Neural progenitor cell (in vitro differentiated cells): ENCODE measurements at regions not wholly inside any gene's neighbourhood (a gene's known extent, or its start where the extent isn't known, plus 50 kb on each side); places are given as distances from the start of the nearest gene placed in this dataset.

Experiments used
- DNase-seq: peaks from one replicate; pipeline ENCODE4 v3.0.0-alpha.2; 2016; ENCODE audit warnings: low spot score
- H2AFZ ChIP-seq: fragments of 200-600 bp; sonication (generic); replicated peaks from 2 replicates; pipeline ENCODE4 v1.6.1; 2016; ENCODE audit warnings: antibody characterized with exemption
- H3F3A ChIP-seq: fragments of 200-600 bp; sonication (generic); 2 replicates; pipeline ENCODE4 v1.6.1; 2016; ENCODE audit warnings: antibody characterized with exemption, low read depth
- H3K27ac ChIP-seq: fragments of 200-600 bp; sonication (generic); 2 replicates; pipeline ENCODE4 v1.5.1; 2016; ENCODE audit warnings: mild to moderate bottlenecking
- H3K27me3 ChIP-seq: fragments of 200-600 bp; sonication (generic); 2 replicates; pipeline ENCODE4 v1.6.1; 2016; ENCODE audit warnings: mild to moderate bottlenecking, moderate library complexity
- H3K36me3 ChIP-seq: fragments of 200-600 bp; sonication (generic); 2 replicates; pipeline ENCODE4 v1.5.1; 2016
- H3K4me1 ChIP-seq: fragments of 200-600 bp; sonication (generic); 2 replicates; pipeline ENCODE4 v1.6.1; 2016; ENCODE audit warnings: mixed run types
- H3K4me2 ChIP-seq: fragments of 200-600 bp; sonication (generic); 2 replicates; pipeline ENCODE4 v1.6.1; 2016
- H3K4me3 ChIP-seq: fragments of 200-600 bp; sonication (generic); 2 replicates; pipeline ENCODE4 v1.5.1; 2016
- H3K79me2 ChIP-seq: fragments of 200-600 bp; sonication (generic); 2 replicates; pipeline ENCODE4 v1.6.1; 2016; ENCODE audit warnings: low read depth
- H3K9ac ChIP-seq: fragments of 200-600 bp; sonication (generic); 2 replicates; pipeline ENCODE4 v1.6.1; 2016
- H3K9me3 ChIP-seq: fragments of 200-600 bp; sonication (generic); 2 replicates; pipeline ENCODE4 v1.5.1; 2016; ENCODE audit warnings: low read depth
- H4K20me1 ChIP-seq: fragments of 200-600 bp; sonication (generic); 2 replicates; pipeline ENCODE4 v1.6.1; 2016; ENCODE audit warnings: low read depth
- H3K27ac Mint-ChIP-seq: 3 replicates; pipeline ENCODE4 v1.8.0; 2021; ENCODE audit warnings: mixed read lengths
- H3K27me3 Mint-ChIP-seq: 2 replicates; pipeline ENCODE4 v1.8.0; 2022; ENCODE audit warnings: low read depth, mild to moderate bottlenecking, inconsistent platforms, moderate library complexity, mixed read lengths; ENCODE audit not compliant: insufficient read depth
- H3K36me3 Mint-ChIP-seq: 3 replicates; pipeline ENCODE4 v1.8.0; 2021; ENCODE audit warnings: mixed read lengths
- H3K4me1 Mint-ChIP-seq: 3 replicates; pipeline ENCODE4 v1.8.0; 2021; ENCODE audit warnings: mixed read lengths
- H3K4me3 Mint-ChIP-seq: 3 replicates; pipeline ENCODE4 v1.8.0; 2021; ENCODE audit warnings: mild to moderate bottlenecking, moderate library complexity, mixed read lengths
- H3K9me3 Mint-ChIP-seq: 3 replicates; pipeline ENCODE4 v1.8.0; 2020; ENCODE audit warnings: mixed read lengths
- EZH2 ChIP-seq: fragments of 200-600 bp; sonication (generic); IDR thresholded peaks from 2 replicates; pipeline ENCODE4 v1.6.1; 2017; ENCODE audit warnings: antibody characterized with exemption, mild to moderate bottlenecking, moderate library complexity
- EZH2phosphoT487 ChIP-seq: fragments of 200-600 bp; sonication (generic); IDR thresholded peaks from 2 replicates; pipeline ENCODE4 v1.6.1; 2017; ENCODE audit warnings: antibody characterized with exemption
- TF ChIP-seq, protein P1 (sequence below): fragments of 200-600 bp; sonication (generic); IDR thresholded peaks from 2 replicates; pipeline ENCODE4 v1.5.1; 2017; ENCODE audit warnings: antibody characterized with exemption, mild to moderate bottlenecking

DNA sequence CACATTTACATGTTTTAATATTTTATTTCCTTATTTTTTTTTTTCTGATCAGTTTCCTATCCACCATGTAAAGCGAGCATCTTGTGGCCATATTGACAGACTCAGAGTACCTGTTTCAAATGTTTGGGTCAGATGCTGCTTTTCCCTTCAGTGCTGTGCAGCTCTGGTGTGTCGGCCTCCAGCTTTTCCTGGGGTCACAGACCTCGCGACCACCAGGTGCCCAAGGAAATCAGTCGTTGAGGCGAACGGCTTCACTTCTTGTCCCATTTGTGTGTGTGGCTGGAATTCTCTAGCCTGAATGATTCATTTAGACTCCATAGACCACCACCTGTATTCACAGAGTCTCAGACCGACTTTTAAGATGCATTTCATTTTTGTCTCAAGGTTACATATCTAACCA is 166.9 kb upstream of the SPRY4 start:
- peaks cover 3% of the 10 kb centered on the region for H3K36me3 Mint-ChIP-seq
- peak overlapping the region; percentile 73 for H3K27ac ChIP-seq
- H3F3A ChIP-seq: peaks cover 23% of the 10 kb centered on the region
- peaks cover 27% of the 10 kb centered on the region for H3K4me1 ChIP-seq
- peaks cover 76% of the 10 kb centered on the region for H3K4me1 Mint-ChIP-seq
- H3K4me3 ChIP-seq: no peak overlapping the region
- H3K27me3 Mint-ChIP-seq: peaks cover 17% of the 10 kb centered on the region
- H3K79me2 ChIP-seq: no peaks in the 10 kb centered on the region
- H3K9me3 Mint-ChIP-seq: peaks cover 9% of the 10 kb centered on the region
- TF ChIP-seq, protein P1, sequence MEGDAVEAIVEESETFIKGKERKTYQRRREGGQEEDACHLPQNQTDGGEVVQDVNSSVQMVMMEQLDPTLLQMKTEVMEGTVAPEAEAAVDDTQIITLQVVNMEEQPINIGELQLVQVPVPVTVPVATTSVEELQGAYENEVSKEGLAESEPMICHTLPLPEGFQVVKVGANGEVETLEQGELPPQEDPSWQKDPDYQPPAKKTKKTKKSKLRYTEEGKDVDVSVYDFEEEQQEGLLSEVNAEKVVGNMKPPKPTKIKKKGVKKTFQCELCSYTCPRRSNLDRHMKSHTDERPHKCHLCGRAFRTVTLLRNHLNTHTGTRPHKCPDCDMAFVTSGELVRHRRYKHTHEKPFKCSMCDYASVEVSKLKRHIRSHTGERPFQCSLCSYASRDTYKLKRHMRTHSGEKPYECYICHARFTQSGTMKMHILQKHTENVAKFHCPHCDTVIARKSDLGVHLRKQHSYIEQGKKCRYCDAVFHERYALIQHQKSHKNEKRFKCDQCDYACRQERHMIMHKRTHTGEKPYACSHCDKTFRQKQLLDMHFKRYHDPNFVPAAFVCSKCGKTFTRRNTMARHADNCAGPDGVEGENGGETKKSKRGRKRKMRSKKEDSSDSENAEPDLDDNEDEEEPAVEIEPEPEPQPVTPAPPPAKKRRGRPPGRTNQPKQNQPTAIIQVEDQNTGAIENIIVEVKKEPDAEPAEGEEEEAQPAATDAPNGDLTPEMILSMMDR: no peak
- TF ChIP-seq EZH2: peak; percentile 17
- peaks cover 19% of the 10 kb centered on the region for H4K20me1 ChIP-seq
- no peaks in the 10 kb centered on the region for H3K9me3 ChIP-seq
- H3K27ac Mint-ChIP-seq: peak overlapping the region; percentile 95
- peak overlapping the region; percentile 40 for H3K4me2 ChIP-seq
- peak; percentile 73 for DNase-seq
- no peak overlapping the region for H2AFZ ChIP-seq
- no peak overlapping the region for H3K4me3 Mint-ChIP-seq
- no peaks in the 10 kb centered on the region for H3K36me3 ChIP-seq
- H3K9ac ChIP-seq: no peak overlapping the region
- peaks cover 88% of the 10 kb centered on the region for H3K27me3 ChIP-seq

DNA sequence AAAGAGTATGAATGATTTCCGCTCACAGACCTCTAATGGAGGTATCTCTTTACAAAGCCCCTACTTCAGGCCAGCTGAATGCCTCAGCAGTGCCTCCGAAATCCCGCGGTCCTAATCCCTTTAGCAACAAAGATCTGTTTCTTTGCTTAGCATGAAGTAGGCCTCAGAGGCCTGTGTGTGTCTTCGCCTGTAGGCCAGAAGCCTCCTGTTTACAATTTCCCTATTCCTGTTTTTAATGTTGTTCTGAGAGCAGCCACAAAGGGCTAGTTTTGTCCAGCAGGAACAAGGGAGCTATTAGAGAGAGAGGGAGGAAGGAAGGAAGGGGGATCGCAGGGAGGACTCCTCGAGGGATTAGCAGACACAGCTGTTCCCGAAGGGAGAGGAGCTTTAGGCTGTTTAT is 166.4 kb upstream of the SPRY4 start:
- no peak overlapping the region for H3K4me3 ChIP-seq
- H3K9me3 Mint-ChIP-seq: peaks cover 11% of the 10 kb centered on the region
- H3K27ac ChIP-seq: peak overlapping the region; percentile 73
- H3K27ac Mint-ChIP-seq: peak overlapping the region; percentile 95
- H3K4me3 Mint-ChIP-seq: no peak overlapping the region
- H4K20me1 ChIP-seq: peaks cover 19% of the 10 kb centered on the region
- H3K9me3 ChIP-seq: no peaks in the 10 kb centered on the region
- DNase-seq: peak; percentile 95
- no peaks in the 10 kb centered on the region for H3K79me2 ChIP-seq
- H2AFZ ChIP-seq: no peak overlapping the region
- H3F3A ChIP-seq: peaks cover 23% of the 10 kb centered on the region
- no peak overlapping the region for H3K9ac ChIP-seq
- TF ChIP-seq EZH2phosphoT487: peak; percentile 99
- TF ChIP-seq, protein P1: no peak
- TF ChIP-seq EZH2: no peak
- H3K27me3 Mint-ChIP-seq: peaks cover 17% of the 10 kb centered on the region
- H3K27me3 ChIP-seq: peaks cover 90% of the 10 kb centered on the region
- H3K36me3 Mint-ChIP-seq: peaks cover 3% of the 10 kb centered on the region
- H3K36me3 ChIP-seq: no peaks in the 10 kb centered on the region
- peaks cover 73% of the 10 kb centered on the region for H3K4me1 Mint-ChIP-seq
- peak overlapping the region; percentile 40 for H3K4me2 ChIP-seq
- peaks cover 27% of the 10 kb centered on the region for H3K4me1 ChIP-seq

DNA sequence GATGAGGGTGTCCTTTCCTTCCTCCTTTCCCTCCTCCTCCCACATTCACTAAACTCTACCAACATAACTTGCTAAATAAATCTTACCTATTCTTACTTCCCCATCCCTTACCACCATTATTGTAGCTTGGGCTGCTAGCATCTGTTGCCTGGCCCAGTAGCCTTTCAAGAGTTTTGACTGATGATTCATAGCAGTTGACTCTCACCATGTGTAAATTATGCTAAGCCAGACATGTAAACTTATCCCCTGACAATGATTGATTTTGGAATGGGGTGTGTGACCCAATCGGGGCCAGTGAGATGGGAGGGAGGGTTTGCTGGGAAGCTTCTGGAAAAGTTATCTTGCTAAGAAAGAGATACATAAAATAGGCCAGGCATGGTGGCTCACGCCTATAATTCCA is 161.8 kb upstream of the SPRY4 start:
- H3K27me3 ChIP-seq: peaks cover 74% of the 10 kb centered on the region
- peaks cover 15% of the 10 kb centered on the region for H3K27me3 Mint-ChIP-seq
- H4K20me1 ChIP-seq: peaks cover 12% of the 10 kb centered on the region
- H3K4me3 ChIP-seq: no peak overlapping the region
- no peak overlapping the region for H3K27ac Mint-ChIP-seq
- peaks cover 39% of the 10 kb centered on the region for H3K4me1 Mint-ChIP-seq
- H3K4me2 ChIP-seq: no peak overlapping the region
- DNase-seq: no peak
- no peak overlapping the region for H3K4me3 Mint-ChIP-seq
- peaks cover 10% of the 10 kb centered on the region for H3K4me1 ChIP-seq
- H3K9me3 ChIP-seq: no peaks in the 10 kb centered on the region
- H3K9me3 Mint-ChIP-seq: peaks cover 28% of the 10 kb centered on the region
- no peak overlapping the region for H3K27ac ChIP-seq
- no peak for TF ChIP-seq EZH2
- TF ChIP-seq, protein P1: no peak
- TF ChIP-seq EZH2phosphoT487: no peak
- H3K36me3 Mint-ChIP-seq: peaks cover 9% of the 10 kb centered on the region
- H2AFZ ChIP-seq: no peak overlapping the region
- no peaks in the 10 kb centered on the region for H3K79me2 ChIP-seq
- H3K9ac ChIP-seq: no peak overlapping the region
- peaks cover 12% of the 10 kb centered on the region for H3F3A ChIP-seq
- H3K36me3 ChIP-seq: no peaks in the 10 kb centered on the region
